DND-41 (cell line): ENCODE measurements at regions not wholly inside any gene's neighbourhood (a gene's known extent, or its start where the extent isn't known, plus 50 kb on each side); places are given as distances from the start of the nearest gene placed in this dataset.

Source experiments
- ATAC-seq: fragments of 200-7000 bp; cut with Tn5 transposase; 3 replicates; pipeline ENCODE4 v1.9.1; 2021; ENCODE audit warnings: low read depth; ENCODE audit not compliant: insufficient read depth
- DNase-seq: peaks from one replicate; pipeline ENCODE4 v3.0.0-alpha.2; 2020
- H2AFZ ChIP-seq: 2 replicates; pipeline ENCODE4 v1.6.0; 2012; ENCODE audit warnings: low read depth, low read length
- H3K27ac ChIP-seq: 2 replicates; pipeline ENCODE4 v1.5.1; 2012; ENCODE audit warnings: low read length, inconsistent platforms
- H3K27me3 ChIP-seq: fragments of 200-600 bp; sonication (generic); 2 replicates; pipeline ENCODE4 v1.6.0; 2012; ENCODE audit warnings: low read length, mild to moderate bottlenecking, inconsistent platforms; ENCODE audit not compliant: insufficient read depth, poor library complexity
- H3K36me3 ChIP-seq: 2 replicates; pipeline ENCODE4 v1.5.1; 2012; ENCODE audit warnings: low read length, inconsistent platforms; ENCODE audit not compliant: insufficient read depth
- H3K4me1 ChIP-seq: 2 replicates; pipeline ENCODE4 v1.5.1; 2012; ENCODE audit warnings: mild to moderate bottlenecking, low read length; ENCODE audit not compliant: insufficient read depth
- H3K4me2 ChIP-seq: 2 replicates; pipeline ENCODE4 v1.6.0; 2012; ENCODE audit warnings: mild to moderate bottlenecking, moderate library complexity, low read length, inconsistent platforms; ENCODE audit not compliant: insufficient read depth
- H3K4me3 ChIP-seq, 2 experiments: fragments of 200-600 bp in 1 of 2; shearing (Covaris generic) in 1 of 2; 2 replicates each; pipeline ENCODE4 v1.5.1; 2012 to 2016; ENCODE audit warnings: inconsistent platforms in 2 of 2, low read length in 2 of 2, mild to moderate bottlenecking in 2 of 2, low read depth in 1 of 2, moderate library complexity in 1 of 2
- H3K79me2 ChIP-seq: 2 replicates; pipeline ENCODE4 v1.6.0; 2012; ENCODE audit warnings: low read length, inconsistent platforms; ENCODE audit not compliant: insufficient read depth
- H3K9ac ChIP-seq: 2 replicates; pipeline ENCODE4 v1.6.0; 2012; ENCODE audit warnings: low read depth, mild to moderate bottlenecking, inconsistent platforms, low read length, moderate library complexity
- H3K9me3 ChIP-seq: 2 replicates; pipeline ENCODE4 v1.5.1; 2012; ENCODE audit warnings: low read length, moderate library complexity, mild to moderate bottlenecking, inconsistent platforms; ENCODE audit not compliant: insufficient read depth, severe bottlenecking
- H4K20me1 ChIP-seq: 2 replicates; pipeline ENCODE4 v1.6.0; 2012; ENCODE audit warnings: low read length; ENCODE audit not compliant: insufficient read depth
- EZH2 ChIP-seq: IDR thresholded peaks from 3 replicates; pipeline ENCODE4 v1.6.1; 2012; ENCODE audit warnings: borderline replicate concordance, low read depth, mild to moderate bottlenecking, moderate library complexity, low read length, inconsistent platforms; ENCODE audit not compliant: severe bottlenecking
- TF ChIP-seq, protein P1 (sequence below): IDR thresholded peaks from 2 replicates; pipeline ENCODE4 v1.5.1; 2012; ENCODE audit warnings: borderline replicate concordance, low read length, moderate library complexity, mild to moderate bottlenecking; ENCODE audit not compliant: poor library complexity, severe bottlenecking; ENCODE audit errors: extremely low read depth

GRCh38 chr3:31248563-31248992 is 284.1 kb upstream of the STT3B start:
- no peak overlapping the region for H3K4me3 ChIP-seq
- H4K20me1 ChIP-seq: no peaks in the 10 kb centered on the region
- no peak overlapping the region for H2AFZ ChIP-seq
- TF ChIP-seq, protein P1, sequence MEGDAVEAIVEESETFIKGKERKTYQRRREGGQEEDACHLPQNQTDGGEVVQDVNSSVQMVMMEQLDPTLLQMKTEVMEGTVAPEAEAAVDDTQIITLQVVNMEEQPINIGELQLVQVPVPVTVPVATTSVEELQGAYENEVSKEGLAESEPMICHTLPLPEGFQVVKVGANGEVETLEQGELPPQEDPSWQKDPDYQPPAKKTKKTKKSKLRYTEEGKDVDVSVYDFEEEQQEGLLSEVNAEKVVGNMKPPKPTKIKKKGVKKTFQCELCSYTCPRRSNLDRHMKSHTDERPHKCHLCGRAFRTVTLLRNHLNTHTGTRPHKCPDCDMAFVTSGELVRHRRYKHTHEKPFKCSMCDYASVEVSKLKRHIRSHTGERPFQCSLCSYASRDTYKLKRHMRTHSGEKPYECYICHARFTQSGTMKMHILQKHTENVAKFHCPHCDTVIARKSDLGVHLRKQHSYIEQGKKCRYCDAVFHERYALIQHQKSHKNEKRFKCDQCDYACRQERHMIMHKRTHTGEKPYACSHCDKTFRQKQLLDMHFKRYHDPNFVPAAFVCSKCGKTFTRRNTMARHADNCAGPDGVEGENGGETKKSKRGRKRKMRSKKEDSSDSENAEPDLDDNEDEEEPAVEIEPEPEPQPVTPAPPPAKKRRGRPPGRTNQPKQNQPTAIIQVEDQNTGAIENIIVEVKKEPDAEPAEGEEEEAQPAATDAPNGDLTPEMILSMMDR: no peak
- TF ChIP-seq EZH2: no peak
- H3K9me3 ChIP-seq: no peaks in the 10 kb centered on the region
- no peak overlapping the region for H3K9ac ChIP-seq
- H3K36me3 ChIP-seq: no peaks in the 10 kb centered on the region
- H3K79me2 ChIP-seq: no peaks in the 10 kb centered on the region
- no peak overlapping the region for H3K27ac ChIP-seq
- DNase-seq (no peak), ATAC-seq (no peak)
- peaks cover 24% of the 10 kb centered on the region for H3K4me1 ChIP-seq
- no peak overlapping the region for H3K4me2 ChIP-seq
- H3K27me3 ChIP-seq: no peaks in the 10 kb centered on the region

DNA sequence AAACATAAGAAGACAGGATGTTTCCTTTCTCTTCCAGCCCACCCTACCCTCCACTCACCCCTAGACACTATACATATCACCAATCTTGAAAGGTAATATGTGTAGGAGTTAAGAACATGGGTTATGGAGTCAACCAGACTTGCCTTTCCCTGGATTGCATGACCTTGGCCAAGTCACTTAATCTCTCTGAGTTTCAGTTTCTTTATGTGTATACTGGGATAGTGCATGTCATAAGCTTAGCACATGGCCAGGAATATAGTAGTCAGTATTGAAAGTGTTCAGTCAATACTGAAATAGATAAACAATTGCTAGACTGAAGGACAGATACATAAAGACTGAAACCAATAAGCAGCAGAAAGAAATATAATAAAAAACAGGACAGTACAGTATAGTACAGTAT is 283.2 kb upstream of the STT3B start:
- Histone ChIP-seq H3K9me3 (no peaks in the 10 kb centered on the region), H3K4me1 (peaks cover 24% of the 10 kb centered on the region), H3K36me3 (no peaks in the 10 kb centered on the region), H3K9ac (no peak overlapping the region), H4K20me1 (no peaks in the 10 kb centered on the region), H3K27me3 (no peaks in the 10 kb centered on the region), H3K27ac (no peak overlapping the region), H3K4me3 (no peak overlapping the region), H2AFZ (no peak overlapping the region), H3K79me2 (no peaks in the 10 kb centered on the region), H3K4me2 (no peak overlapping the region)
- TF ChIP-seq EZH2: no peak
- TF ChIP-seq, protein P1: no peak
- DNase-seq: no peak
- ATAC-seq: no peak

- ATAC-seq (peak; percentile 65), DNase-seq (peak; percentile 38)
- Histone ChIP-seq H3K4me1 (peaks cover 24% of the 10 kb centered on the region), H4K20me1 (no peaks in the 10 kb centered on the region), H3K9ac (no peak overlapping the region), H3K4me3 (no peak overlapping the region), H3K9me3 (no peaks in the 10 kb centered on the region), H2AFZ (peak overlapping the region; percentile 49; the same call in 1 of the 2 replicates), H3K79me2 (no peaks in the 10 kb centered on the region), H3K36me3 (no peaks in the 10 kb centered on the region), H3K4me2 (no peak overlapping the region), H3K27me3 (no peaks in the 10 kb centered on the region), H3K27ac (peak overlapping the region; percentile 44)
- TF ChIP-seq EZH2: no peak
- TF ChIP-seq, protein P1: no peak
Observed at GRCh38 chr3:31250116-31250777, 282.5 kb upstream of the STT3B start.
